K562 (cell line): ENCODE measurements at regions not wholly inside any gene's neighbourhood (a gene's known extent, or its start where the extent isn't known, plus 50 kb on each side); places are given as distances from the start of the nearest gene placed in this dataset.

Experiments
- ATF7 ChIP-seq: fragments of 450-650 bp; IDR thresholded peaks from 2 replicates; pipeline ENCODE4 v1.7.1; 2014; ENCODE audit warnings: mild to moderate bottlenecking, moderate library complexity
- BMI1 ChIP-seq: fragments of 150-350 bp; IDR thresholded peaks from 2 replicates; pipeline ENCODE4 v1.6.1; 2014; ENCODE audit warnings: low read length
- CBFB ChIP-seq: sonication (generic); formaldehyde crosslinking; IDR thresholded peaks from 2 replicates; pipeline ENCODE4 v1.4.0; 2020; ENCODE audit warnings: mild to moderate bottlenecking, missing genetic modification reagents
- CHD2 ChIP-seq: IDR thresholded peaks from 2 replicates; pipeline ENCODE4 v1.6.1; 2011; ENCODE audit warnings: low read depth, low read length
- HDAC6 ChIP-seq: IDR thresholded peaks from 2 replicates; pipeline ENCODE4 v1.6.1; 2012; ENCODE audit warnings: low read depth, mild to moderate bottlenecking, control low read depth, inconsistent platforms, low read length, moderate library complexity
- HOXB6 ChIP-seq: fragments of 250-450 bp; sonication (Bioruptor Pico); IDR thresholded peaks from 2 replicates; pipeline ENCODE4 v1.5.1; 2022; ENCODE audit warnings: mild to moderate bottlenecking, borderline replicate concordance
- KAT8 ChIP-seq: fragments of 450-650 bp; IDR thresholded peaks from 2 replicates; pipeline ENCODE4 v1.6.1; 2016; ENCODE audit warnings: low read depth, mild to moderate bottlenecking
- KLF1 ChIP-seq: fragments of 450-650 bp; IDR thresholded peaks from 2 replicates; pipeline ENCODE4 v1.6.1; 2016; ENCODE audit warnings: missing genetic modification characterization, missing compliant biosample characterization
- MCM2 ChIP-seq: fragments of 450-650 bp; IDR thresholded peaks from 2 replicates; pipeline ENCODE4 v1.6.1; 2017; ENCODE audit warnings: low read depth, mild to moderate bottlenecking
- MEF2D ChIP-seq: conservative IDR thresholded peaks from 2 replicates; pipeline ENCODE4 v1.6.1; 2016; ENCODE audit warnings: low read depth, missing genetic modification characterization, missing compliant biosample characterization
- MTF1 ChIP-seq: fragments of 250-450 bp; sonication (Bioruptor Pico); IDR thresholded peaks from 2 replicates; pipeline ENCODE4 v1.9.0; 2021; ENCODE audit warnings: moderate library complexity, mild to moderate bottlenecking, inconsistent platforms, borderline replicate concordance
- NR4A1 ChIP-seq, 2 experiments: fragments of 250-450 bp in 1 of 2; fragments of 450-650 bp in 1 of 2; sonication (Bioruptor Pico) in 1 of 2; IDR thresholded peaks; 2 replicates each; pipeline versions ENCODE4 v1.4.0 to v1.6.1; 2016 to 2020; ENCODE audit warnings: mild to moderate bottlenecking in 2 of 2, missing compliant biosample characterization in 1 of 2, missing genetic modification characterization in 1 of 2, moderate library complexity in 1 of 2
- PML ChIP-seq: IDR thresholded peaks from 2 replicates; pipeline ENCODE4 v1.6.1; 2012; ENCODE audit warnings: low read length, inconsistent platforms
- PTRF ChIP-seq: fragments of 450-650 bp; IDR thresholded peaks from 2 replicates; pipeline ENCODE4 v1.6.1; 2016; ENCODE audit warnings: mild to moderate bottlenecking, missing genetic modification characterization, missing compliant biosample characterization
- RCOR1 ChIP-seq, 2 experiments: IDR thresholded peaks; 2 replicates each; pipeline ENCODE4 v1.6.1; 2012; ENCODE audit warnings: low read depth in 2 of 2, low read length in 2 of 2, borderline replicate concordance in 1 of 2, improper control_type of control experiment in 1 of 2
- SIN3A ChIP-seq, 2 experiments: fragments of 150-350 bp in 1 of 2; IDR thresholded peaks; 2 replicates each; pipeline ENCODE4 v1.6.1; 2011 to 2016; ENCODE audit warnings: borderline replicate concordance in 2 of 2, low read depth in 2 of 2, low read length in 2 of 2, mild to moderate bottlenecking in 2 of 2, moderate library complexity in 2 of 2; ENCODE audit not compliant: control insufficient read depth in 1 of 2
- SIRT6 ChIP-seq: IDR thresholded peaks from one replicate; pipeline ENCODE4 v1.6.1; 2012; ENCODE audit warnings: low read depth, mild to moderate bottlenecking, control low read depth, inconsistent platforms, low read length, moderate library complexity
- SP1 ChIP-seq: sonication (generic); formaldehyde crosslinking; IDR thresholded peaks from 2 replicates; pipeline ENCODE4 v1.8.1; 2022; ENCODE audit warnings: mild to moderate bottlenecking, missing genetic modification reagents
- SRF ChIP-seq, 2 experiments: fragments of 250-450, 450-650 bp in 1 of 2; sonication (Bioruptor Pico) in 1 of 2; sonication (generic) in 1 of 2; formaldehyde crosslinking; IDR thresholded peaks; 2 replicates each; pipeline versions ENCODE4 v1.5.0 to v1.5.1; 2020 to 2022; ENCODE audit warnings: mild to moderate bottlenecking in 1 of 2, missing genetic modification reagents in 1 of 2
- ZEB2 ChIP-seq: fragments of 450-650 bp; IDR thresholded peaks from 2 replicates; pipeline ENCODE4 v1.6.1; 2016
- ZNF212 ChIP-seq: fragments of 450-650 bp; formaldehyde crosslinking; IDR thresholded peaks from 2 replicates; pipeline ENCODE4 v1.4.0; 2020; ENCODE audit warnings: mild to moderate bottlenecking
- ZNF583 ChIP-seq: fragments of 250-450 bp; sonication (Bioruptor Pico); IDR thresholded peaks from 2 replicates; pipeline ENCODE4 v1.4.0; 2020
- ZNF75A ChIP-seq: fragments of 450-650 bp; formaldehyde crosslinking; IDR thresholded peaks from 2 replicates; pipeline ENCODE4 v1.4.0; 2020; ENCODE audit warnings: mild to moderate bottlenecking
- ZNF764 ChIP-seq: fragments of 250-450 bp; sonication (Bioruptor Pico); IDR thresholded peaks from 2 replicates; pipeline ENCODE4 v1.4.0; 2020; ENCODE audit warnings: low read depth, mild to moderate bottlenecking, moderate library complexity
- TF ChIP-seq, protein P1 (sequence below): fragments of 250-450 bp; sonication (Bioruptor Pico); IDR thresholded peaks from 2 replicates; pipeline ENCODE4 v1.8.0; 2021; ENCODE audit warnings: moderate library complexity, mild to moderate bottlenecking, inconsistent platforms
- TF ChIP-seq, protein P2 (sequence below): fragments of 250-450 bp; sonication (Bioruptor Pico); IDR thresholded peaks from 2 replicates; pipeline ENCODE4 v1.8.0; 2022; ENCODE audit warnings: inconsistent platforms, mild to moderate bottlenecking, moderate library complexity, borderline replicate concordance
- TF ChIP-seq, protein P3 (sequence below): fragments of 250-450 bp; sonication (Bioruptor Pico); IDR thresholded peaks from 2 replicates; pipeline ENCODE4 v1.9.0; 2021; ENCODE audit warnings: mild to moderate bottlenecking, inconsistent platforms

DNA sequence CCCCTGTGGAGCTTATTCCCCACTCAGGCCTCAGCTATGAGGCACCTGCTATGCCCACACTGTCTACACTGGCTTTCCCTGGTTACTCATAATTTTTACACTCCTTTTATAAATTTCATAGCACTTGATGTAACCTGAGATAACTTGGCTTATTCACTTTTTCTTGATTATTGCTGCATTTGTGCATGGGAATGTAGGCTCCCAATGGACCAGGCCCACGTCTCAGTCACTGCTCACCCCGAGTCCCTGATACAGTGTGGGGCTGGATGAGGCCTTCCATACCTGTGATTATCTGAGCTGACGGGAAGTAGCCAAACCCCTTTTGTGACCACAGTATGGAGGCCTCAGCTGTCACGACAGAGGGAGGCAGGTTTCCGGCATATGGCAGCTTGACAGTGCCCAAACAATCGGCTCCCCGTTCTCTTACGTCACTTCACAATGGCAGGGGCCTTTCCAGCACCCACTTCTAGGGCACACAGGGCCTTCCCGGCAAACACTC is 645.3 kb downstream of the ACTR3B start (continued):
- TF ChIP-seq, protein P1, sequence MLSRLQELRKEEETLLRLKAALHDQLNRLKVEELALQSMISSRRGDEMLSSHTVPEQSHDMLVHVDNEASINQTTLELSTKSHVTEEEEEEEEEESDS (CRISPR knock-in tag) = no peak
- TF ChIP-seq PML (no peak; the same call in 1 of the 2 replicates), SIN3A (IDR thresholded peaks at IDR 0.05; ENCODE audit: borderline replicate concordance in 2 of 2, control insufficient read depth in 1 of 2, low read depth in 2 of 2, low read length in 2 of 2) (no peak), MTF1 (CRISPR knock-in tag) (no peak), PTRF (no peak), MEF2D (no peak), SP1 (no peak), KAT8 (no peak), HDAC6 (no peak), ZNF212 (CRISPR knock-in tag) (0 out of 2 replicates have a peak, but pooled peaks have one; percentile 7), CBFB (CRISPR knock-in tag) (0 out of 2 replicates have a peak, but pooled peaks have one; percentile 57), BMI1 (no peak), SRF (CRISPR knock-in tag; IDR thresholded peaks at IDR 0.05) (peak in 1 of 2 experiments; percentile 25; a peak in 1 of 4 replicates), CHD2 (no peak), MCM2 (no peak), HOXB6 (CRISPR knock-in tag) (0 out of 2 replicates have a peak, but pooled peaks have one; percentile 38), ZEB2 (no peak), ZNF583 (CRISPR knock-in tag) (no peak), ZNF75A (CRISPR knock-in tag) (0 out of 2 replicates have a peak, but pooled peaks have one; percentile 6), NR4A1 (CRISPR knock-in tag; IDR thresholded peaks at IDR 0.05) (no peak), NR4A1 (tag; IDR thresholded peaks at IDR 0.05) (no peak), KLF1 (tag) (no peak), RCOR1 (IDR thresholded peaks at IDR 0.05; ENCODE audit: borderline replicate concordance in 1 of 2, low read depth in 2 of 2, low read length in 2 of 2) (no peak), ATF7 (no peak), SIRT6 (no peak), ZNF764 (CRISPR knock-in tag) (no peak)
- TF ChIP-seq, protein P2, sequence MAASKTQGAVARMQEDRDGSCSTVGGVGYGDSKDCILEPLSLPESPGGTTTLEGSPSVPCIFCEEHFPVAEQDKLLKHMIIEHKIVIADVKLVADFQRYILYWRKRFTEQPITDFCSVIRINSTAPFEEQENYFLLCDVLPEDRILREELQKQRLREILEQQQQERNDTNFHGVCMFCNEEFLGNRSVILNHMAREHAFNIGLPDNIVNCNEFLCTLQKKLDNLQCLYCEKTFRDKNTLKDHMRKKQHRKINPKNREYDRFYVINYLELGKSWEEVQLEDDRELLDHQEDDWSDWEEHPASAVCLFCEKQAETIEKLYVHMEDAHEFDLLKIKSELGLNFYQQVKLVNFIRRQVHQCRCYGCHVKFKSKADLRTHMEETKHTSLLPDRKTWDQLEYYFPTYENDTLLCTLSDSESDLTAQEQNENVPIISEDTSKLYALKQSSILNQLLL (CRISPR knock-in tag) = no peak
- TF ChIP-seq, protein P3, sequence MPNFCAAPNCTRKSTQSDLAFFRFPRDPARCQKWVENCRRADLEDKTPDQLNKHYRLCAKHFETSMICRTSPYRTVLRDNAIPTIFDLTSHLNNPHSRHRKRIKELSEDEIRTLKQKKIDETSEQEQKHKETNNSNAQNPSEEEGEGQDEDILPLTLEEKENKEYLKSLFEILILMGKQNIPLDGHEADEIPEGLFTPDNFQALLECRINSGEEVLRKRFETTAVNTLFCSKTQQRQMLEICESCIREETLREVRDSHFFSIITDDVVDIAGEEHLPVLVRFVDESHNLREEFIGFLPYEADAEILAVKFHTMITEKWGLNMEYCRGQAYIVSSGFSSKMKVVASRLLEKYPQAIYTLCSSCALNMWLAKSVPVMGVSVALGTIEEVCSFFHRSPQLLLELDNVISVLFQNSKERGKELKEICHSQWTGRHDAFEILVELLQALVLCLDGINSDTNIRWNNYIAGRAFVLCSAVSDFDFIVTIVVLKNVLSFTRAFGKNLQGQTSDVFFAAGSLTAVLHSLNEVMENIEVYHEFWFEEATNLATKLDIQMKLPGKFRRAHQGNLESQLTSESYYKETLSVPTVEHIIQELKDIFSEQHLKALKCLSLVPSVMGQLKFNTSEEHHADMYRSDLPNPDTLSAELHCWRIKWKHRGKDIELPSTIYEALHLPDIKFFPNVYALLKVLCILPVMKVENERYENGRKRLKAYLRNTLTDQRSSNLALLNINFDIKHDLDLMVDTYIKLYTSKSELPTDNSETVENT (CRISPR knock-in tag) = 0 out of 2 replicates have a peak, but pooled peaks have one; percentile 35
